ENCODE measurements at regions not wholly inside any gene's neighbourhood (a gene's known extent, or its start where the extent isn't known, plus 50 kb on each side); places are given as distances from the start of the nearest gene placed in this dataset.
"Not testable (repeated sequence)": the region's sequence is repeated elsewhere in the genome, so short reads cannot be mapped to it uniquely, and the experiment has no call there.

- POLR2A ChIA-PET: no interaction called here
- Histone ChIP-seq H3K4me3 (ENCODE audit: low read depth, low read length) (no peak overlapping the region), H3K27me3 (ENCODE audit: control insufficient read depth, insufficient read depth, low read length) (no peaks in the 10 kb centered on the region), H3K36me3 (ENCODE audit: control insufficient read depth, insufficient read depth, low read length) (no peaks in the 10 kb centered on the region)
- DNase-seq (ENCODE audit: low read depth): no peak
- CTCF ChIA-PET: interaction anchor here (0.9 to 1.0 kb wide), 2 partner anchors 575 to 905 kb away, joined by 3 read pairs; no protein-coding TSS in a partner anchor
- no peak for TF ChIP-seq CTCF (IDR thresholded peaks at IDR 0.05; ENCODE audit: insufficient read depth, low read depth, low read length)
Measured at GRCh38 chr1:221549815-221550214, 192.1 kb downstream of the DUSP10 start.

GRCh38 chr1:221552792-221553191 lies 189.1 kb downstream of the DUSP10 start:
- H3K36me3 ChIP-seq (ENCODE audit: control insufficient read depth, insufficient read depth, low read length); H3K4me3 ChIP-seq (ENCODE audit: low read depth, low read length); CTCF ChIA-PET; DNase-seq (ENCODE audit: low read depth); POLR2A ChIA-PET; H3K27me3 ChIP-seq (ENCODE audit: control insufficient read depth, insufficient read depth, low read length): not testable (repeated sequence)

- Histone ChIP-seq H3K4me3 (ENCODE audit: low read depth, low read length) (no peak overlapping the region), H3K27me3 (ENCODE audit: control insufficient read depth, insufficient read depth, low read length) (no peaks in the 10 kb centered on the region), H3K36me3 (ENCODE audit: control insufficient read depth, insufficient read depth, low read length) (no peaks in the 10 kb centered on the region)
- TF ChIP-seq CTCF (IDR thresholded peaks at IDR 0.05; ENCODE audit: insufficient read depth, low read depth, low read length): no peak
- no peak for DNase-seq (ENCODE audit: low read depth)
- POLR2A ChIA-PET: no interaction called here
- CTCF ChIA-PET: interaction anchor here (1.4 kb wide), 1 partner anchor 15 kb away, joined by 5 read pairs; no protein-coding TSS in a partner anchor
Measured at GRCh38 chr1:221555689-221556433, 186.0 kb downstream of the DUSP10 start.

- ChIA-PET CTCF (interaction anchor here (1.4 kb wide), 1 partner anchor 15 kb away, joined by 5 read pairs; no protein-coding TSS in a partner anchor), POLR2A (no interaction called here)
- Histone ChIP-seq H3K4me3 (ENCODE audit: low read depth, low read length) (no peak overlapping the region), H3K27me3 (ENCODE audit: control insufficient read depth, insufficient read depth, low read length) (no peaks in the 10 kb centered on the region), H3K36me3 (ENCODE audit: control insufficient read depth, insufficient read depth, low read length) (no peaks in the 10 kb centered on the region)
- DNase-seq (ENCODE audit: low read depth): no peak
- no peak for TF ChIP-seq CTCF (IDR thresholded peaks at IDR 0.05; ENCODE audit: insufficient read depth, low read depth, low read length)
Measured at GRCh38 chr1:221556435-221556834, 185.5 kb downstream of the DUSP10 start.

GRCh38 chr1:221557013-221557412 lies 184.9 kb downstream of the DUSP10 start:
- POLR2A ChIA-PET: no interaction called here
- H3K27me3 ChIP-seq (ENCODE audit: control insufficient read depth, insufficient read depth, low read length): no peaks in the 10 kb centered on the region
- no peak for DNase-seq (ENCODE audit: low read depth)
- CTCF ChIA-PET: interaction anchor here (1.1 to 1.4 kb wide), 2 partner anchors 14 kb away, joined by 3 to 5 read pairs; no protein-coding TSS in a partner anchor
- H3K4me3 ChIP-seq (ENCODE audit: low read depth, low read length): no peak overlapping the region
- H3K36me3 ChIP-seq (ENCODE audit: control insufficient read depth, insufficient read depth, low read length): no peaks in the 10 kb centered on the region
- no peak for TF ChIP-seq CTCF (IDR thresholded peaks at IDR 0.05; ENCODE audit: insufficient read depth, low read depth, low read length)

All from BJ (cell line).